ENCODE measurements at regions not wholly inside any gene's neighbourhood (a gene's known extent, or its start where the extent isn't known, plus 50 kb on each side); places are given as distances from the start of the nearest gene placed in this dataset.
"Not testable (repeated sequence)": the region's sequence is repeated elsewhere in the genome, so short reads cannot be mapped to it uniquely, and the experiment has no call there.

DNA sequence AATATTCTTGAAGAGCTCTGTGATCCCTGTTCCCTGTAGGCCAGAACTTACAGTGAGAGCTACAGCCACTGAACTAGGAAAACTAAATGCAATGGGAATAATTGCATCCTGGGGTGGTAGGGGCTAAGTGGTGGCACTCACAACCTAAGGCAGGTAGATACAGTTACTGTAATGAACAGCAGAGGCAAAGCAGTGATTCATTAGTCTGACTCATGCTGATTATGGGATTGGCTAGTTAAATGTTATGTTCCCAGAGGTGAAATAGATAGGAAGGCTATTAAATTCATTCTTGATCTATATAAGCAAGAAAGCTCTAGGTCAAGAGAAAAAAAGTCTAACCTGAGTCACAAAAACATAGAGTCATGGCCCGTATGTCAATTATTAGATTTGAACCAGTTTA, 173.1 kb upstream of the MALRD1 start:
- Mint-ChIP-seq H3K27ac (no peak overlapping the region), H3K4me3 (no peak overlapping the region), H3K9me3 (no peaks in the 10 kb centered on the region), H3K4me1 (no peaks in the 10 kb centered on the region), H3K36me3 (ENCODE audit: low read depth) (no peaks in the 10 kb centered on the region), H3K27me3 (ENCODE audit: low read depth, poor library complexity) (no peaks in the 10 kb centered on the region)
- DNase-seq: no peak
- TF ChIP-seq, protein P1, sequence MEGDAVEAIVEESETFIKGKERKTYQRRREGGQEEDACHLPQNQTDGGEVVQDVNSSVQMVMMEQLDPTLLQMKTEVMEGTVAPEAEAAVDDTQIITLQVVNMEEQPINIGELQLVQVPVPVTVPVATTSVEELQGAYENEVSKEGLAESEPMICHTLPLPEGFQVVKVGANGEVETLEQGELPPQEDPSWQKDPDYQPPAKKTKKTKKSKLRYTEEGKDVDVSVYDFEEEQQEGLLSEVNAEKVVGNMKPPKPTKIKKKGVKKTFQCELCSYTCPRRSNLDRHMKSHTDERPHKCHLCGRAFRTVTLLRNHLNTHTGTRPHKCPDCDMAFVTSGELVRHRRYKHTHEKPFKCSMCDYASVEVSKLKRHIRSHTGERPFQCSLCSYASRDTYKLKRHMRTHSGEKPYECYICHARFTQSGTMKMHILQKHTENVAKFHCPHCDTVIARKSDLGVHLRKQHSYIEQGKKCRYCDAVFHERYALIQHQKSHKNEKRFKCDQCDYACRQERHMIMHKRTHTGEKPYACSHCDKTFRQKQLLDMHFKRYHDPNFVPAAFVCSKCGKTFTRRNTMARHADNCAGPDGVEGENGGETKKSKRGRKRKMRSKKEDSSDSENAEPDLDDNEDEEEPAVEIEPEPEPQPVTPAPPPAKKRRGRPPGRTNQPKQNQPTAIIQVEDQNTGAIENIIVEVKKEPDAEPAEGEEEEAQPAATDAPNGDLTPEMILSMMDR (IDR thresholded peaks at IDR 0.05): no peak

DNA sequence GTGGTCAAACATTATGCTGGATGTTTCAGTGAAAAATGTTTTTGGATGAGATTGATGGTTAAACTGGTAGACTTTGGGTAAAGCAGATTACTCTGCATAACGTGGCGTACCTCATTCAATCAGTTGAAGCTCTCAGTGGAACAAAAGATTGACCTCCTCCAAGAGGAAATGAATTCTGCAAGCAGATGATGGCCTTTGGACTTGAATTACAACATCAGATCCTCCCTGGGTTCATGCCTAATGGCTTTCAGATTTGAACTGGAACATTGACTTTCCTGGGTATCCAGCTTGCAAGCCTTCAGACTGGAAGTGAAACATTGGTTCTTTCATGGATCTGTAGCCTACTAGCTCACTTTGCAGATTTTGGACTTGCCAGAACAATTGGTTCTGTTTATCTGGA, 169.3 kb upstream of the MALRD1 start:
- TF ChIP-seq, protein P1 (IDR thresholded peaks at IDR 0.05): no peak
- Mint-ChIP-seq H3K27ac (no peak overlapping the region), H3K9me3 (no peaks in the 10 kb centered on the region), H3K36me3 (ENCODE audit: low read depth) (no peaks in the 10 kb centered on the region), H3K27me3 (ENCODE audit: low read depth, poor library complexity) (peaks cover 3% of the 10 kb centered on the region), H3K4me1 (no peaks in the 10 kb centered on the region), H3K4me3 (no peak overlapping the region)
- no peak for DNase-seq

DNA sequence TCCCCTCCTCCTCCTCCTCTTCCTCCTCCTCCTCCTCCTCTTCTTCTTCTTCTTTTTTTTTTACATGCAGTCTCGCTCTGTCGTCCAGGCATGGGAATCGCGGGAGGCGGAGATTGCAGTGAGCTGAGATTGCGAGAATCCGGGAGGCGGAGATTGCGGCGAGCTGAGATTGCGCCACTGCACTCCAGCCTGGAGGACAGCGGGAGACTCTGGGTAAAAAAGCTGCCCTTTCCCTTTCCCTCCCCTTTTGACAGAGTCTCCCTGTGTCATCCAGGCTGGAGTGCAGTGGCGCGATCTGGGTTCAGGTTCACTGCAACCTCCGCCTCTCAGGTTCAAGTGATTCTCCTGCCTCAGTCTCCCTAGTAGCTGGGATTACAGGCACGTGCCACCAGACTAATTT, 168.1 kb upstream of the MALRD1 start:
- Mint-ChIP-seq H3K4me3 (no peak overlapping the region), H3K4me1 (no peaks in the 10 kb centered on the region), H3K27ac (no peak overlapping the region), H3K27me3 (ENCODE audit: low read depth, poor library complexity) (peaks cover 3% of the 10 kb centered on the region), H3K36me3 (ENCODE audit: low read depth) (no peaks in the 10 kb centered on the region), H3K9me3 (no peaks in the 10 kb centered on the region)
- TF ChIP-seq, protein P1 (IDR thresholded peaks at IDR 0.05): no peak
- DNase-seq: no peak

DNA sequence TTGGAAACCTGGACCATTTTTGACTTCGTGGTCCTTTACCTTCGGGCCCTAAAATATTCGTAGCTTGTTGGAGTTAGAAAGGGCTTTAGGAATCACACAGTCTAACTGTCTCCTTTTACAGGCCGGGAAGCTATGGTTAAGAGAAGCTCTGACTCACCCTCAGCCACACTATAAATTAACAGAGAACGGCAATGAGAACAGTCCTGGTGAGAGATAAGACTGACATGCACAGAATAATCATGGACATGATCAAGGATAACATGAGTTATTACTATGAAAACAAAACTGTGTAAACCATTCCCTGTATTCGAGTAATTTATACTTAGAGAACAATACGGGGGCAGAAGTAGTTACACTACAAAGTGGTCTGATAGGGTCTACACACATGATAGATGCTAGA, 162.5 kb upstream of the MALRD1 start:
- Mint-ChIP-seq H3K4me3 (no peak overlapping the region), H3K36me3 (ENCODE audit: low read depth) (no peaks in the 10 kb centered on the region), H3K9me3 (no peaks in the 10 kb centered on the region), H3K4me1 (no peaks in the 10 kb centered on the region), H3K27me3 (ENCODE audit: low read depth, poor library complexity) (peaks cover 5% of the 10 kb centered on the region), H3K27ac (no peak overlapping the region)
- DNase-seq: no peak
- TF ChIP-seq, protein P1 (IDR thresholded peaks at IDR 0.05): no peak

DNA sequence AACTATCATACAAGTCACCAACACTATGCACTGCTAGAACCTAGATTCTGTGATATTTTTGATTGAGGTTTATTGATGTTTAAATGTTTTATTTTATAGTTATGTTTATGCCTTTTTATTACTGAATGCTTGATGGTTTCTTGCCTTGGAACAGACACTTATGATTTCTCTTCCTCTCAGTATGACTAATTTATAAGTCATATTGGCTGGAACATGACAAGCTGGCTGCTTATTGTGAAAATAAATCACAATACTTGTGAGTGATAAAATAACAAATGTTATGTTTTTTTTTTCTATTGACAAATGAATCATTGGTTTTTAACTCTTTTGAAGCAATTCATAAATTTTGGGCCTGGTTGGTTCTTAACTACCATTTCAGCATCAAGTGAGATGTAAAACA, 142.0 kb upstream of the MALRD1 start:
- H3K4me1 Mint-ChIP-seq: no peaks in the 10 kb centered on the region
- peaks cover 5% of the 10 kb centered on the region for H3K27me3 Mint-ChIP-seq (ENCODE audit: low read depth, poor library complexity)
- H3K9me3 Mint-ChIP-seq: no peaks in the 10 kb centered on the region
- H3K27ac Mint-ChIP-seq: no peak overlapping the region
- no peaks in the 10 kb centered on the region for H3K36me3 Mint-ChIP-seq (ENCODE audit: low read depth)
- no peak for DNase-seq
- H3K4me3 Mint-ChIP-seq: no peak overlapping the region
- TF ChIP-seq, protein P1 (IDR thresholded peaks at IDR 0.05): no peak

DNA sequence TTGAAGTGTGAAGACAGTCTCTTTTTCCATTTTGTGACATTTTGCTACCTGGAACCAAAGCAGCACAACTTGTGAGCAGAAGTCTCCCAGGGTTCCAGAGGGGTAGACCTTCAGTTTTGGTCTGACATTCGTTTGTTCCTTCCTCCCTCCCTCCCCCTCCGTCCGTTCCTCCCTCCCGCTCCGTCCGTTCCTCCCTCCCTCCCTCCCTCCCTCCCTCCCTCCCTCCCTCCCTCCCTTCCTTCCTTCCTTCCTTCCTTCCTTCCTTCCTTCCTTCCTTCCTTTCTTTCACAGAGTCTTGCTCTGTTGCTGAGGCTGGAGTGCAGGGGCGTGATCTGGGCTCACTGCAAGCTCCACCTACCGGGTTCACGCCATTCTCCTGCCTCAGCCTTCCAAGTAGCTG, 131.2 kb upstream of the MALRD1 start:
- H3K27ac Mint-ChIP-seq; H3K27me3 Mint-ChIP-seq (ENCODE audit: low read depth, poor library complexity); H3K4me1 Mint-ChIP-seq; H3K36me3 Mint-ChIP-seq (ENCODE audit: low read depth); H3K4me3 Mint-ChIP-seq; DNase-seq; H3K9me3 Mint-ChIP-seq: not testable (repeated sequence)

Measured in nephron progenitor cell (in vitro differentiated cells).